ENCODE measurements at regions not wholly inside any gene's neighbourhood (a gene's known extent, or its start where the extent isn't known, plus 50 kb on each side); places are given as distances from the start of the nearest gene placed in this dataset.

- DNase-seq = no peak
Observed at GRCh38 chr10:131697476-131698128, 203.2 kb upstream of the PPP2R2D start.

- no peak for DNase-seq
Observed at GRCh38 chr10:131698232-131698631, 202.6 kb upstream of the PPP2R2D start.

GRCh38 chr10:131698986-131699385 is 201.8 kb upstream of the PPP2R2D start:
- no peak for DNase-seq

GRCh38 chr10:131700032-131700431 is 200.8 kb upstream of the PPP2R2D start:
- no peak for DNase-seq

- DNase-seq = no peak
Observed at GRCh38 chr10:131700506-131700905, 200.3 kb upstream of the PPP2R2D start.

- no peak for DNase-seq
Observed at GRCh38 chr10:131701131-131701947, 199.5 kb upstream of the PPP2R2D start.

GRCh38 chr10:131702531-131703356 is 198.1 kb upstream of the PPP2R2D start:
- DNase-seq = no peak

GRCh38 chr10:131703541-131703940 is 197.3 kb upstream of the PPP2R2D start:
- DNase-seq = no peak

- no peak for DNase-seq
Observed at GRCh38 chr10:131703941-131704340, 196.9 kb upstream of the PPP2R2D start.

- no peak for DNase-seq
Observed at GRCh38 chr10:131706476-131706875, 194.3 kb upstream of the PPP2R2D start.

GRCh38 chr10:131706952-131707351 is 193.9 kb upstream of the PPP2R2D start:
- no peak for DNase-seq

- no peak for DNase-seq
Observed at GRCh38 chr10:131708225-131708880, 192.5 kb upstream of the PPP2R2D start.

- DNase-seq = no peak
Observed at GRCh38 chr10:131710142-131710861, 190.5 kb upstream of the PPP2R2D start.

GRCh38 chr10:131722121-131722520 is 178.7 kb upstream of the PPP2R2D start:
- DNase-seq = no peak

- no peak for DNase-seq
Observed at GRCh38 chr10:131722525-131723264, 178.1 kb upstream of the PPP2R2D start.

- DNase-seq = no peak
Observed at GRCh38 chr10:131723297-131724168, 177.3 kb upstream of the PPP2R2D start.

- DNase-seq = no peak
Observed at GRCh38 chr10:131724169-131724545, 176.7 kb upstream of the PPP2R2D start.

- DNase-seq = no peak
Observed at GRCh38 chr10:131724891-131725580, 175.8 kb upstream of the PPP2R2D start.

GRCh38 chr10:131725581-131726069 is 175.2 kb upstream of the PPP2R2D start:
- DNase-seq = no peak

Data from NCI-H2081 (cell line).